K562 (cell line): ENCODE measurements at regions not wholly inside any gene's neighbourhood (a gene's known extent, or its start where the extent isn't known, plus 50 kb on each side); places are given as distances from the start of the nearest gene placed in this dataset.

Experiments used
- BDP1 ChIP-seq: IDR thresholded peaks from 3 replicates; pipeline ENCODE4 v1.6.1; 2011; ENCODE audit not compliant: insufficient read length, insufficient read depth
- FOXK2 ChIP-seq, 2 experiments: fragments of 450-650 bp; IDR thresholded peaks in 1 of 2; conservative IDR thresholded peaks in 1 of 2; 2 replicates each; pipeline ENCODE4 v1.6.1; 2016; ENCODE audit warnings: low read depth in 2 of 2, mild to moderate bottlenecking in 1 of 2
- HNRNPH1 ChIP-seq: fragments of 200-400 bp; formaldehyde crosslinking; optimal IDR thresholded peaks from 2 replicates; pipeline ENCODE3; 2017; ENCODE audit warnings: low read depth, mild to moderate bottlenecking, low read length, moderate library complexity
- MYBL2 ChIP-seq, 2 experiments: fragments of 450-650 bp in 1 of 2; sonication (generic) in 1 of 2; formaldehyde crosslinking in 1 of 2; IDR thresholded peaks; 2 replicates each; pipeline versions ENCODE4 v1.6.1 to v1.8.1; 2017 to 2022; ENCODE audit warnings: borderline replicate concordance in 1 of 2, inconsistent platforms in 1 of 2, low read depth in 1 of 2, mild to moderate bottlenecking in 1 of 2, missing genetic modification reagents in 1 of 2, moderate library complexity in 1 of 2
- NFE2 ChIP-seq: IDR thresholded peaks from 2 replicates; pipeline ENCODE4 v1.6.1; 2014; ENCODE audit warnings: antibody characterized with exemption, low read depth
- PHTF2 ChIP-seq: fragments of 250-450 bp; sonication (Bioruptor Pico); IDR thresholded peaks from 2 replicates; pipeline ENCODE4 v1.5.0; 2021; ENCODE audit warnings: mild to moderate bottlenecking
- POLR3G ChIP-seq: IDR thresholded peaks from 2 replicates; pipeline ENCODE4 v1.6.1; 2011; ENCODE audit not compliant: insufficient read length, insufficient replicate concordance; ENCODE audit errors: extremely low read depth
- TAF7 ChIP-seq: fragments of 450-650 bp; IDR thresholded peaks from 2 replicates; pipeline ENCODE4 v1.6.1; 2016; ENCODE audit warnings: missing genetic modification characterization, missing compliant biosample characterization
- THRAP3 ChIP-seq: fragments of 450-650 bp; IDR thresholded peaks from 2 replicates; pipeline ENCODE4 v1.6.1; 2016; ENCODE audit warnings: mild to moderate bottlenecking, inconsistent platforms, borderline replicate concordance
- TRIM24 ChIP-seq, 2 experiments: fragments of 450-650 bp; IDR thresholded peaks; 2 replicates each; pipeline ENCODE4 v1.6.1; 2016
- XRCC5 ChIP-seq: fragments of 200-400 bp; formaldehyde crosslinking; IDR thresholded peaks from 2 replicates; pipeline ENCODE4 v1.6.1; 2017; ENCODE audit warnings: low read depth, mild to moderate bottlenecking, low read length
- ZBTB17 ChIP-seq: fragments of 450-650 bp; formaldehyde crosslinking; IDR thresholded peaks from 2 replicates; pipeline ENCODE4 v1.4.0; 2020; ENCODE audit warnings: mild to moderate bottlenecking
- ZNF134 ChIP-seq: fragments of 250-450 bp; sonication (Bioruptor Pico); conservative IDR thresholded peaks from 2 replicates; pipeline ENCODE4 v1.4.0; 2020
- ZNF165 ChIP-seq: fragments of 250-450 bp; sonication (Bioruptor Pico); IDR thresholded peaks from 2 replicates; pipeline ENCODE4 v1.4.0; 2020; ENCODE audit warnings: borderline replicate concordance
- ZNF57 ChIP-seq: fragments of 450-650 bp; formaldehyde crosslinking; IDR thresholded peaks from 2 replicates; pipeline ENCODE4 v1.4.0; 2020; ENCODE audit warnings: mild to moderate bottlenecking, moderate library complexity
- ZZZ3 ChIP-seq: fragments of 450-650 bp; IDR thresholded peaks from 2 replicates; pipeline ENCODE4 v1.6.1; 2016; ENCODE audit warnings: antibody characterized with exemption, mild to moderate bottlenecking, moderate library complexity
- TF ChIP-seq, protein P1 (sequence below): fragments of 250-450 bp; sonication (Bioruptor Pico); IDR thresholded peaks from 2 replicates; pipeline ENCODE4 v1.5.0; 2020; ENCODE audit warnings: mild to moderate bottlenecking, borderline replicate concordance
- TF ChIP-seq, protein P2 (sequence below), 2 experiments: fragments of 250-450 bp in 1 of 2; fragments of 450-650 bp in 1 of 2; sonication (Bioruptor Pico) in 1 of 2; IDR thresholded peaks; 2 replicates each; pipeline versions ENCODE4 v1.6.1 to v1.8.0; 2016 to 2021; ENCODE audit warnings: mild to moderate bottlenecking in 2 of 2, moderate library complexity in 2 of 2, missing compliant biosample characterization in 1 of 2, missing genetic modification characterization in 1 of 2
- TF ChIP-seq, protein P3 (sequence below): fragments of 250-450 bp; sonication (Bioruptor Pico); IDR thresholded peaks from 2 replicates; pipeline ENCODE4 v1.8.0; 2022; ENCODE audit warnings: inconsistent platforms
- TF ChIP-seq, protein P4 (sequence below), 3 experiments: IDR thresholded peaks in 2 of 3; conservative IDR thresholded peaks in 1 of 3; 2 replicates each; pipeline ENCODE4 v1.5.1; 2011 to 2012; ENCODE audit warnings: low read length in 3 of 3, mild to moderate bottlenecking in 3 of 3, control low read depth in 2 of 3, improper control_type of control experiment in 1 of 3, inconsistent platforms in 1 of 3, low read depth in 1 of 3, mixed read lengths in 1 of 3, moderate library complexity in 1 of 3; ENCODE audit not compliant: insufficient read depth in 2 of 3

DNA sequence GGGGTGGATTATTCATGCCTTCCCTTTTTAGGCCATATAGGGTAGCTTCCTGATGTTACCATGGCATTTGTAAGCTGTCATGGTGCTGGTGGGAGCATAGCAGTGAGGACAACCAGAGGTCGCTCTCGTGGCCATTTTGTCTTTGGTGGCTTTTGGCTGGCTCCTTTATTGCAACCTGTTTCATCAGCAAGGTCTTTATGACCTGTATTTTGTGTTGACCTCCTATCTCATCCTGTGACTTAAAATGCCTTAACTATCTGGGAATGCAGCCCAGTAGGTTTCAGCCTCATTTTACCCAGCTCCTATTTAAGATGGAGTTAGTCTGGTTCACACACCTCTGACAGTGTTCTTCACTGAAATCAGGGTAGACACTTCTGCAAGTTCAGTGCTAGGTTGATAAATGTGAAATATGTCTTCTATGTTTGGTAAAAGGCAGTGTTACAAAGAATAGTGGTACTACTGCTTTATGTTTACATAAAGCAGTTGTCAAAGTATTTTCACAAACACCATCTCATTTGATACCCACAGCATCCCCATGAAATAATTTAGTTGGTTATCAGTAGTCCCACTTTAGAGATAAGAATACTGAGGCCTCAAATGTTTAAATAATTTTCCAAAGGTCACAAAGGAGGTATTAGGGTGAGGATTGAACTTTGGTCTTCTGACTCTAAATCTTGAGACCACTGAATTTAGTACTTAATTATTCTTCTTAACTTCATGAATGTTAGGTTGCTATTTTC is 77.1 kb upstream of the C4orf54 start (continued):
- no peak for TF ChIP-seq XRCC5
- peak; percentile 77 for TF ChIP-seq TAF7 (tag)
- TF ChIP-seq ZBTB17 (CRISPR knock-in tag), result no peak
- peak; percentile 90 for TF ChIP-seq ZNF165 (CRISPR knock-in tag)
- no peak for TF ChIP-seq FOXK2 (conservative IDR thresholded peaks at IDR 0.05 in 1 of 2, IDR thresholded peaks at IDR 0.05 in 1 of 2; ENCODE audit: low read depth in 2 of 2)
- TF ChIP-seq HNRNPH1, result no peak
- TF ChIP-seq THRAP3, result no peak
- TF ChIP-seq, protein P1, sequence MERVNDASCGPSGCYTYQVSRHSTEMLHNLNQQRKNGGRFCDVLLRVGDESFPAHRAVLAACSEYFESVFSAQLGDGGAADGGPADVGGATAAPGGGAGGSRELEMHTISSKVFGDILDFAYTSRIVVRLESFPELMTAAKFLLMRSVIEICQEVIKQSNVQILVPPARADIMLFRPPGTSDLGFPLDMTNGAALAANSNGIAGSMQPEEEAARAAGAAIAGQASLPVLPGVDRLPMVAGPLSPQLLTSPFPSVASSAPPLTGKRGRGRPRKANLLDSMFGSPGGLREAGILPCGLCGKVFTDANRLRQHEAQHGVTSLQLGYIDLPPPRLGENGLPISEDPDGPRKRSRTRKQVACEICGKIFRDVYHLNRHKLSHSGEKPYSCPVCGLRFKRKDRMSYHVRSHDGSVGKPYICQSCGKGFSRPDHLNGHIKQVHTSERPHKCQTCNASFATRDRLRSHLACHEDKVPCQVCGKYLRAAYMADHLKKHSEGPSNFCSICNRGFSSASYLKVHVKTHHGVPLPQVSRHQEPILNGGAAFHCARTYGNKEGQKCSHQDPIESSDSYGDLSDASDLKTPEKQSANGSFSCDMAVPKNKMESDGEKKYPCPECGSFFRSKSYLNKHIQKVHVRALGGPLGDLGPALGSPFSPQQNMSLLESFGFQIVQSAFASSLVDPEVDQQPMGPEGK (CRISPR knock-in tag), result peak; percentile 41; the same call in 1 of the 2 replicates
- TF ChIP-seq BDP1, result no peak
- TF ChIP-seq, protein P2, sequence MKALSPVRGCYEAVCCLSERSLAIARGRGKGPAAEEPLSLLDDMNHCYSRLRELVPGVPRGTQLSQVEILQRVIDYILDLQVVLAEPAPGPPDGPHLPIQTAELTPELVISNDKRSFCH (CRISPR knock-in tag; IDR thresholded peaks at IDR 0.05), result peak; percentile 83
- TF ChIP-seq, protein P2 (tag; IDR thresholded peaks at IDR 0.05), result peak; percentile 92
- TF ChIP-seq MYBL2 (IDR thresholded peaks at IDR 0.05; ENCODE audit: low read depth), result no peak
- TF ChIP-seq MYBL2 (CRISPR knock-in tag; IDR thresholded peaks at IDR 0.05; ENCODE audit: borderline replicate concordance), result no peak
- TF ChIP-seq, protein P3, sequence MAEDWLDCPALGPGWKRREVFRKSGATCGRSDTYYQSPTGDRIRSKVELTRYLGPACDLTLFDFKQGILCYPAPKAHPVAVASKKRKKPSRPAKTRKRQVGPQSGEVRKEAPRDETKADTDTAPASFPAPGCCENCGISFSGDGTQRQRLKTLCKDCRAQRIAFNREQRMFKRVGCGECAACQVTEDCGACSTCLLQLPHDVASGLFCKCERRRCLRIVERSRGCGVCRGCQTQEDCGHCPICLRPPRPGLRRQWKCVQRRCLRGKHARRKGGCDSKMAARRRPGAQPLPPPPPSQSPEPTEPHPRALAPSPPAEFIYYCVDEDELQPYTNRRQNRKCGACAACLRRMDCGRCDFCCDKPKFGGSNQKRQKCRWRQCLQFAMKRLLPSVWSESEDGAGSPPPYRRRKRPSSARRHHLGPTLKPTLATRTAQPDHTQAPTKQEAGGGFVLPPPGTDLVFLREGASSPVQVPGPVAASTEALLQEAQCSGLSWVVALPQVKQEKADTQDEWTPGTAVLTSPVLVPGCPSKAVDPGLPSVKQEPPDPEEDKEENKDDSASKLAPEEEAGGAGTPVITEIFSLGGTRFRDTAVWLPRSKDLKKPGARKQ (CRISPR knock-in tag), result peak; percentile 96
- no peak for TF ChIP-seq POLR3G
- no peak for TF ChIP-seq NFE2
- TF ChIP-seq, protein P4, sequence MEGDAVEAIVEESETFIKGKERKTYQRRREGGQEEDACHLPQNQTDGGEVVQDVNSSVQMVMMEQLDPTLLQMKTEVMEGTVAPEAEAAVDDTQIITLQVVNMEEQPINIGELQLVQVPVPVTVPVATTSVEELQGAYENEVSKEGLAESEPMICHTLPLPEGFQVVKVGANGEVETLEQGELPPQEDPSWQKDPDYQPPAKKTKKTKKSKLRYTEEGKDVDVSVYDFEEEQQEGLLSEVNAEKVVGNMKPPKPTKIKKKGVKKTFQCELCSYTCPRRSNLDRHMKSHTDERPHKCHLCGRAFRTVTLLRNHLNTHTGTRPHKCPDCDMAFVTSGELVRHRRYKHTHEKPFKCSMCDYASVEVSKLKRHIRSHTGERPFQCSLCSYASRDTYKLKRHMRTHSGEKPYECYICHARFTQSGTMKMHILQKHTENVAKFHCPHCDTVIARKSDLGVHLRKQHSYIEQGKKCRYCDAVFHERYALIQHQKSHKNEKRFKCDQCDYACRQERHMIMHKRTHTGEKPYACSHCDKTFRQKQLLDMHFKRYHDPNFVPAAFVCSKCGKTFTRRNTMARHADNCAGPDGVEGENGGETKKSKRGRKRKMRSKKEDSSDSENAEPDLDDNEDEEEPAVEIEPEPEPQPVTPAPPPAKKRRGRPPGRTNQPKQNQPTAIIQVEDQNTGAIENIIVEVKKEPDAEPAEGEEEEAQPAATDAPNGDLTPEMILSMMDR (IDR thresholded peaks at IDR 0.05 in 2 of 3, conservative IDR thresholded peaks at IDR 0.05 in 1 of 3; ENCODE audit: insufficient read depth in 2 of 3, low read depth in 1 of 3, low read length in 3 of 3), result no peak
- TF ChIP-seq ZNF57 (CRISPR knock-in tag), result no peak
- peak; percentile 85 to 89; a peak in 2 of 4 replicates for TF ChIP-seq TRIM24 (IDR thresholded peaks at IDR 0.05)
- no peak for TF ChIP-seq ZZZ3
- 0 out of 2 replicates have a peak, but pooled peaks have one; percentile 55 for TF ChIP-seq PHTF2 (CRISPR knock-in tag)
- TF ChIP-seq ZNF134, result no peak
